ENCODE measurements at regions not wholly inside any gene's neighbourhood (a gene's known extent, or its start where the extent isn't known, plus 50 kb on each side); places are given as distances from the start of the nearest gene placed in this dataset.
"Not testable (repeated sequence)": the region's sequence is repeated elsewhere in the genome, so short reads cannot be mapped to it uniquely, and the experiment has no call there.

DNA sequence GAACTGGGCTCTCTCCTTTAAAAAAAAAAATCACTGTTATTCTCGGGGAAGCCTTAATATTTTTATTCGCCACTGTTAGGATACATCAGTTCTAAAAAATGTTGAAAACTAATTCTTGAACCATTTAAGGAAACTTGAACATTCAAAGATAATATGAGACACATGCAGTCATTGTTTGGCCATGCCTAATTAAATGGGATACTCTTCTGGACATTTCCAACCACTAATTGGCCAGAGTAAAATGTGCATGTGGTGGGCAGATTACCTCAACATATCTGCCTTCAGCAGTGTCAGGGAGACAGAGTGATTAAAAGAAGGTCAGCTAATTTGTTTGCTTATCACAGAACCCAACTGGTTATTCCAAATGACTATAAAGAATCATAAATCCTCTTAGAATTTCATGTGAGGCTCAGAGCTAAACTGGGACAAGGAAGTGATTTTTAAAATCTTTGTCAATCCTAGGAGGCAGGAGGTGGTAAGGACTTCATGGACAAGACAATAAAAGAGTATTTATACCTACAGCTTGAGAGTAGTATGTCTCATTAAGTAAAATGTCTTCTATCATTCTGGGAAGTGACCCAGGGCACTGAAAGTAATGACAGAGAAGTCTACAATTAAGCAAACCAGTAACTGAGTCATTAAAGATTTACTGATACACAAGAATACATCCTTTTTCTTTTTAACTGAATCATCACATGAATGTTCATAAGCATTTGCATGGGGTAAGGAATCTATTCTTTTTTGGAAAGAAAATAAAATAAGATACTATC lies 242.9 kb upstream of the TRPM3 start:
- DNase-seq (ENCODE audit: low read depth) = no peak

DNA sequence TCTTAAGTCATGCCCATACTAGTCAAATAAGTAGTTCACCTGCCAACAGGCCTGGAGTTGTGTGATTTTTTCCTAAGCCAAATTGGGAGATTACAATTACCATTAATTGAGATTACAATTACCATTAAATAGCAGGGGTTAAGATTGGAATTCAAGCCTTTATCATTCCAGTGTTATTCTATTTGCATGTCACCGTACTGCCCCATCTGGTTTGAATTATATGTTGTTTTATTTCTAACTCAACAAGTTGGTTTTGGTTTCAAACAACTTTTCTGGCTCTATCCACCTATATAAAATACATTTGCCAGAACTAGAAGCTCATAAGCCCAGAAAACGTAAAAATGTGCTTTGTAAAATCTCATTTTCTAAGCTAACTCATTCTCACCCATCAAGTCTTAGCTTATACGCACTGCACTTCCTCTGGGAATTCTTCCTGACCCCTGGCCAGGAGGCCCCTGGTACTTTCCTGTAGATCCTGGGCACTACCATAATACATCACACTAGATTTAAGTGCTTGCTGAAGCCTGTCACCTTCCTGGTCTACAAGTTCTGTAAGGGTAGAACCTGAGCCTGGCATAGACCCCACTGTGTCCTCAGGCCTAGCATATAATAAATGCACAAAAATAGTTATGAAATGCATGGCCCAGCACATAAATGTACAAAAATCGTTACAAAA lies 242.0 kb upstream of the TRPM3 start:
- no peak for DNase-seq (ENCODE audit: low read depth)

DNA sequence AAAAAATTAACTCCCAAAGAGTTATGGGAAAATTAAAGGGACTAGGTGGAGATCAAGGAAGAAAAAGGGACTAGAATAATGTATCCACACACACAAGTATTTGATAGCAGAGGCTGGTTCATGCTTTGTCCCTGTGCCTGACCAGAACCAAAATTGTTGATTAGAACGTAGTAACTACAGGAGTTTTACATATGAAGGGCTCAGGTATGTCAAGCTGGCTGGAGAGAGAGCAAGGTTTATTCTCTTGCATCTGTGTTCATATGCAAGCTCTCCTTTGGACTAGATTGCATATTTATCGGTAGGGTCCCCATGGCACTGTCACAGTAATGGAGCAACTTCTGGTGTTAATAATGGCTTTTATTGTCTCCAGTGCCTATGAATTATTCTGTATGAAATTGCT lies 239.9 kb upstream of the TRPM3 start:
- no peak for DNase-seq (ENCODE audit: low read depth)

DNA sequence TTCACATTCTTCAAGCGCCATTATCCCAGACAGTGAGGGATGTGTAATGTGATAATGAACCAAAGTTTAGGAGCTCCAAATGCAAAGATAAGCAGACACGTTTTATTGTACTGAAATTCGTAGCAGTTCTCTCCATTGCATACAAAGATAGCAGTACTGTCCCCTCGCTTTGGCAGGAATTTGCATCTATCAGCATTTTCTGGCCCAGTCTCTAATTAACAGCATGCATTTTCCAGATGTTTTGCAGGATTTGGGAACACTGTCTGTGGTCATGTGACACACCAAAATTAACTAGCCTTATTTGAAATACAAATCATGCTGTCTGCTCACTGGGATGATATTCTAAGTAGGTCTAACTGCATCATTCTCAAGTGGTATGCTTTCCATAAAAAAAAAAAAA lies 235.9 kb upstream of the TRPM3 start:
- DNase-seq (ENCODE audit: low read depth) = no peak

DNA sequence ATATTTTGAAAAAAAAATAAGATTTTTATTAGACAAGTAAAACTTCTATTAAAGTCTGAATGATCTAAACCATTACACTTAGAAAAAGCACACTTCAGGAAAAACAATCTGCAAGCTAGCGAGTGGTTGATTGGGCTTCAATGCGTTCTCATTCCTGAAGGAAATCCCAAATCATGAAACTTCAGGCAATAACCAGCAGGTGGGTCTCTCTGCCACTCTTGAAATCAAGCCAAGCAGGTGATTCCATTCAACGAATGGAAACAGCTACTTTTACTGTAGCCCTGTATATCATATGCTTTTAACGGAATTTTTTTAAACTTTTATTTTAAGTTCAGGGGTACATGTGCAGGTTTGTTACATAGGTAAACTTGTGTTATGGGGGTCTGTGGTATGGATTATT lies 234.5 kb upstream of the TRPM3 start:
- DNase-seq (ENCODE audit: low read depth) = no peak

DNA sequence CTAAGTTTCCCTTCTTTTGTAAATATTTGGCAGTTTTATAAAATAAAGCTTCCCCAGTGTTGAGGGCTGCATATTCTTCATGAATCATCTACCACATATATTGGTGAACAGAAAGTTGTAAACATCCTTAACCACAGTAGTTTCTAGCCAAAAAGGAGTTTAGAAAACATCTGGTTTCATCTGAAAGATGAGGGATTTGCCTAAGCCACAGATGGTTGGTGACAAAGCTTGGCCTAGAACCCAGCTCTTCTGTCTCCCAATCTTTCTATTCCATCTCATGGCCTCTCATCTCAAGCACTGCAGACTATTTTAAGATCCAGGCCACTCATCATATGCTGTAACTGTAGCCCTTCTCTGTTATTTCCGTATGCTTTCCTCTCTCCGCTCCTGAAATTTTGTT lies 232.3 kb upstream of the TRPM3 start:
- DNase-seq (ENCODE audit: low read depth) = peak; percentile 2

DNA sequence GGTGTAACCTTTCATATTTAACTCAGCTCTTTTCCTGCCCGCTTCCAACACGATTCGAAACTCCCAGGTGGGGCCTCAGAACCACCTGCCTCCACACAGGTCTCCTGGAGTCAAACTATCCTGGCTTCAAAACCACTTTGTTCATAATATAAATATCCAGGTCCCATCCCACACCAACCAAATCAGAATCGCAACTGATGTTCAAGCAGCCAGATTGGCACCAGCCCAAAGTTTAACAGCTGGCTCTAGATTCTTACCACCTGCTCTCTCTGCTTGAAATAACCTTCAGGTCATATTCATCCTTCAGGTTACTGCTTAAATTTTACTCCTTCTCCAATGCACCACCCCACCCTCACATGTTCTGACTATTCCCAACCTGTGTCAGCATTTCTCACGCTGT lies 231.4 kb upstream of the TRPM3 start:
- no peak for DNase-seq (ENCODE audit: low read depth)

DNA sequence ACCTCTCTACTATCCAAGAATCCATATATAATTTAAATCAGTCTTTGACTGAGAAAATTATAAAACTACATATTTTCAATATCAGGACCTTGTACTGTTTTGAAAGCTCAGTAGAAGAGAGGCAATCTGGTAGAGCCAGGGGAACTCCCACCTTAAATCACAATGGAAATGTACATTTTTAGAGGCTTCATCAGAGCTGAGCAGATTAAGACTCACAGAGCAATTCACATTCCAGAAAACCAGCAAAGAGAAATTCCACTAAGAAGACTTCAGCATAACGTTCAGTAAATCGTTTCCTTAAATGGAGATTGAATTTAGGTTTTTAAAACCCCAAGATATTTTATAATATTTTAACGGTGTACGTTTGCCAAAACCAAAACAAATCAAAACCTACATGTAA lies 227.8 kb upstream of the TRPM3 start:
- peak; percentile 34 for DNase-seq (ENCODE audit: low read depth)

DNA sequence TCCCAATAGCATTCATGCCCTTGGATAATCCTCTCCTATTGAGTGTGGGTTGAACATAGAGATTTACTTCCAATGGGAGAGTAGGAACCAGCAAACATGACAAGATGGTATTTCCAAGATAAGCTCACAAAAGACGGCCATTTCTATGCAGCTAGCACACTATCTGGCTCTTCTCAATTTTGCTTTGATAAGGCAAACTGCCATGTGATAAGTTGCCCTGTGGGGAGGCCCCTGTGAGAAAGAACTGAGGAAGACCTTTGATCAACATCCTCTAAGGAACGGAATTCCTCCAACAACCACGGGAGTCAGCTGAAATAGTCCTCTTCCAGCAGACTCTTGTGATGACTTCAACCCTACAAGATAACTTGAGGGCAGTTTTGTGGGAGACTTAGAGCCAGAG lies 211.9 kb upstream of the TRPM3 start:
- no peak for DNase-seq (ENCODE audit: low read depth)

DNA sequence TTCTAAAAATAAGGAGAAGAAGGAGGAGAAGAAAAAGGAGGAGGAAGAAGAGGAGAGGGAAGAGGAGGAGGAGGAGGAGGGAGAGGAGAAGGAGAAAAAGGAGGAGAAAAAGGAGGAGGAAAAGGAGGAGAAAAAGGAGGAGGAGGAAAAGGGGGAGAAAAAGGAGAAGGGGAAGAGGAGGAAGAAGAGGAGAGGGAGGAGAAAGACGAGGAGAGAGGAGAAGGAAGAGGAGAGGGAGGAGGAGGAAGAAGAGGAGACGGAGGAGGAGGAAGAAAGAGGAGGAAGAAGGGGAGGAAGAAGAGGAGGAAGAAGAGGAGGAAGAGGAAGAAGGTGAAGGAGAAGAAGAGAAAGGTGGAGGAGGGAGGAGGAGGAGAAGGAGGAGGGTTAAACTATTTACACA lies 210.2 kb upstream of the TRPM3 start:
- DNase-seq (ENCODE audit: low read depth) = no peak

DNA sequence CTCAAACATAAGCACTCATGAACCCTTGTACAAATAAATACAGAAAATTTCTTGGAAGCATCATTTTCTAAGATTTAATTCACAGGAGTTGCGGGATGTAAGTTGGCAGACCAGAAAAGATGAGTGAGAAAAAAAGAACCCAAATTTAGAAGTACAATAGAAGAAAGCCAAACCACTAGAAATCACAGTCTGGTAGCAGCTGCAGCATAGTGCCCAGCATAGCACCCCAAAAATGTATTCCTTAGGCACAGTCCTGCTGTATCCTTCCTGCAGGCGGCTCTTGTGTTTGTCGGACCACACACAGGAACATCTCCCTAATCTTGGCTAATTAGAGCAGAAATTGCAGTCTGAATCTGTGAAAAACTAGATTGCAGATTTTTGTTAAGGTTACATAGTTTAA lies 208.5 kb upstream of the TRPM3 start:
- DNase-seq (ENCODE audit: low read depth) = no peak

DNA sequence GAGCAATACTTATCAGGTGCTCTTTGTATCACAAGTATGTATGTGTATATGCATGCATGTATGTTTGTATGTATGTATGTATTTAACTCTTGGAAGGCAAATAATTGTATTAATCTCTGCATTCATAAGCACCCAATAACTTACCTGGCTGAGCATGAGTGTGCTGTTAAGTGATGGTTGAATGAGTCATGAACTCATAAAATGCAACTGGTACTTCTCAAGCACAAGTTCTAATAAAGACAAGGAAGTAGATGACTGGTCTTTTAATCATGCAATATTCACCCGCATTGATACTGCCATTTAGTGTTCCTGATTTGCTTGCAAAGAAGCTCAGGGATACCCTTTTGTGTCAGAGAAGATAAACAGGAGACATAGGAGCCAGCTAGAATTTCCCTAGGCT lies 204.9 kb upstream of the TRPM3 start:
- DNase-seq (ENCODE audit: low read depth) = no peak

DNA sequence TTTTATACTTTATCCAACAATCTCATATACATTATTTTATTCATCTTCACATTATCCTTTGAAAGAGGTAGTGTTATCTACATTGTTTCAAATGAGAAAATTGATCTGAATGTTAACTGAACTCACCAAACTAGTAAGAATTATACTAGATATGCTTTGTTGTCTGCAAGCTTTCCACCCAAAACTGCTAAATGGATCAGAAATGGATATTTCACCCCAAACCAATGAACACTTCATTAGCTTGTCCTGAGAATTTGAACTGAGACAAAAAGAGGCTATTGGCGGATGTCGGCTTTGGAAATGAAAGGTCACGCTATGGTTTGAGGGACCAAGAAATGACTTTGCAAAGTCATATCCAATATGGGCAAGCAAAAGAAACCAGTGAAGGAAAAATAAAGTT lies 201.9 kb upstream of the TRPM3 start:
- no peak for DNase-seq (ENCODE audit: low read depth)

DNA sequence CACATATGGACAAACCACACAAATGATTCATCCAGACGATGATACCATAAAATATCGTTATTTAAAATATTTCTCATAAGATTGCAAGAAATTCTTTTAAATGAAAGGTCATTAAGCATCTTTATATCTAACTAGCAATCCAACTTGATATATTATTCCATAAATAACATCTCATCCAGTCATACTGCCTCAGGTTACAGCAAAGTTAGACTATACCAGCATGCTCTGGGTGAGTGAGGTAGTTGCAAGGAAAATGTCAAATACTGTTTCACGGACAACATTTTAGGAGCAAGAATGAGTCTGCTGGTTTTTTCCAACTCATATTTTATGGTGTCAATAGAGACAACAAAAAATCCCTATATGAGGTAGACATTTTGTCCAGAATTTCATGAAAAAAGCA lies 200.9 kb upstream of the TRPM3 start:
- DNase-seq (ENCODE audit: low read depth) = no peak

DNA sequence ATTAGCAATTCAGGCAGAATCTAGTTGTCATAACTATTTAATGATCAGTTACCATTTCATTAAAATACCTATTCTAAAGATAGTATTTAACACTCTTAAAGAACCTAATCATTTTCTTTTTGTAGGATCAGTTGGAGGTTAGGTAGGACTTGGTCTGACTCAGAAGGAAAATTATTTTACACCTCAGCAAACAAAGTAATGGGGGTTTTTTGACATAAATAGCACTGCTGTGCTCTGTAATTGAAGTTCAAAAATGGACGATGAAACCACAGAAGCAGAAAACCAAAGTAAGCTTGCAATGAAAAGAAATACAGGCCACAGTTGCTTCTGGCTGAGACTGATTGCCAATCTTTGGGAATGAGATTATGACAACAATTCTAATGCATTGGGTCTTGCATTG lies 187.0 kb upstream of the TRPM3 start:
- no peak for DNase-seq (ENCODE audit: low read depth)

DNA sequence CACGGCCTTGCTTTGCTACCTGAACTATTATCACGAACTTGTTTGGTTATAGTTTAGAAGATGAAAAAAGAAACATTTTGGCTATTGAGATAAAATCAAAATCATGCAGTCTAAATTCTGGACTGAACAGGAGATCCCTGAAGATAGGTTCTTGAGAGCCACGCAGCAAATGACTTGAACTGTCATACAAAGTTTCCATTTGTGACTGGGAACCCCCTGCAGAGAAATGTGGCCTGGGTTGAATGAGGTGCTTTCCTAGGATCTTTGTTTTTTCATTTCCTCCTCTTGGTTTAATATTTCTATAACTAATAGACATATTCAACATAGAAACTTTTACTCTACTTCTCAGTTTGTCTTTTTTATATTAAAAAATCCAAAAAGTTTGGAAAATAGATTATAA lies 184.7 kb upstream of the TRPM3 start:
- no peak for DNase-seq (ENCODE audit: low read depth)

DNA sequence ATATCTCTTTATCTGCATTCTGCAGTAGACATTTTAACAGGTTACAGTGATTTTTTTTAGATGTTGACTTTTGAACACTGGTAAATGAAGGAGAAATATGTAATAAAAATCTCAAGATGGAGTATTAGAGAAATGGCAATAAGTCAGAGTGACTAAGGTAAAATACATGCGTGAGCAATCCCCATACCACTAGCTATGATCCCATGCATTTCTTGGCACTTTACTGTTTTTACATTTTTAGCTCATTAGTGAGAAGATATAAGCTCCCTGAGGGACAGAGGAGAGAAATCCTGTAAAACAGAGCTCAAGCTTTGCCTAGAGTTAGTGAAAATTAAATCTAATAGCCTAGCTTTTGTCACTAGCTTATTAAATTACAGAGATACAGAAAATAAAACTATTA lies 181.9 kb upstream of the TRPM3 start:
- DNase-seq (ENCODE audit: low read depth) = peak; percentile 16

DNA sequence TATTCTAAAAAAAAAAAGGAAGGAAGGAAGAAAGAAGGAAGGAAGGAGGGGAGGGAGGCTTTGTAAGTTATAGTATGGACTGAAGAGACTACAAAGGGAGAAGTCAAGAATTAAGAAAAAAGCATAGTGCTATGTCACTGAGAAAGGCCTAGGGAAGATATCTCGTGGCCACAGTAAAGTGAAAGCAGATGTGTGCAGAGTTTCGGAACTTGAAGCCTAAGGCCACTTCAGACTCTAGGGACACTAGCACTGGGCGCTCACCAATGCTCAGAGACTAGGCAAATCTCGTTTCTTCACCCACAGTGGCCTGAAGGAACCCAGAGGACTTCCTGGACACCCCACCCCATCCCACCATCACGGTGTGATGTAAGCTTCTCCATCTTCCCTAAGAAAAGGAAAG lies 181.4 kb upstream of the TRPM3 start:
- no peak for DNase-seq (ENCODE audit: low read depth)

DNA sequence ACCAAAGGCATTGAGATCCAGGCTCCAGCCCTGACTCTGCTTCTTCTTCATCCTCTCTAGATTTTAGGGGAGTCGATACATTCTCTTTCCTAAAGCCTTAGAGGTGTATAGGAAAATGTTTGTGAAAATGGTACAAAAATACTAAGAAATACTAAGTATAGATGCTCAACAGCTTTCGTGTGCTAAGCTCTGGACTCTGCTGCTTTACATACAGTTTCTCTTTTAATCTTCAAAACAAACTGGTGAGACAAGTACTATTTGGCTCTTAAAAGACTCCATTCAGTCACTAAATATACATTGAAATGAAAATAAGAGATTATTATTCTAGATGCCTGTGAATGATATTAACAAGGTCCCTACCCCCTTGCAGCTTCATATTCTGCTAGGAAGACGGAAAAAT lies 174.5 kb upstream of the TRPM3 start:
- no peak for DNase-seq (ENCODE audit: low read depth)

DNA sequence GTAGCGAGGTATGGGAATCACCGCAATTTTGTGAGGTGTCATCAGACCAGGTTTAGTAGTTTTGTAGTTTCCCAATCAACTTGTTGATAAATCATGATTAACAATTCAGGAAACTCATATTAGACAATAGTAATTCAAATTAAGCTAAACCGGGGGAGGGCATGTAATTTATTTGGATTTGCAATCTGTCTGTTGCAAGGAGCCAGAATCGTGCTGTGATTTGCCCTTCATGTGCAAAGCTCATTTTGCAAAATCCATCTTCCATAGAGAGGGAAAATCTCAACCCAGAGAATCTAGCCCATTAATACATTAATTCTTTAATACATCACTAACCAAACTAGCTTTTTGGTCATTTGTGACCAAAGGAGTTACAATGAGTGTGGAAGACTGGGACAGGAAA lies 164.7 kb upstream of the TRPM3 start:
- no peak for DNase-seq (ENCODE audit: low read depth)

DNA sequence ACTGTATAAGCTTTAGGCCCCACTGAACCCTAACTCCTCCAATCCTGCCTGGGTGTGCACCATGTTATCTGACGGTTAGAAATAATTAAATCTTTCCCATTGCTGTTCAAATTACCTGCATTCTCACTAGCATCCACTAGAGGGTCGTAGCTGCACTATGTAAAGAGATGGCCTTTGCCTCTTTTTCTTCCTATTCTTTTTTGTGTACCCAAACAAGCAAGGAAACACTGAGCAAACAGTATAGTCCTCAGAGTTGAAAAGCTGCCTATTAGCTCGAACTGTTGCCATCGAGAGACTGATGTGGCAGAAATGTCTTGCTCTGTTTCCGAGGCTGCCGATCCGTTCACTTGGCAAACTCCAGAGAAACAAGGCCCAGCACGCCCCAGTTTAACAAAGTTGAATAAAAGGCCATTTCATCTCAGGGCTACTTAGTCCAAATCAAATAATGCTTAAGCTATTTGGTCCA lies 163.8 kb upstream of the TRPM3 start:
- peak; percentile 61 for DNase-seq (ENCODE audit: low read depth)

DNA sequence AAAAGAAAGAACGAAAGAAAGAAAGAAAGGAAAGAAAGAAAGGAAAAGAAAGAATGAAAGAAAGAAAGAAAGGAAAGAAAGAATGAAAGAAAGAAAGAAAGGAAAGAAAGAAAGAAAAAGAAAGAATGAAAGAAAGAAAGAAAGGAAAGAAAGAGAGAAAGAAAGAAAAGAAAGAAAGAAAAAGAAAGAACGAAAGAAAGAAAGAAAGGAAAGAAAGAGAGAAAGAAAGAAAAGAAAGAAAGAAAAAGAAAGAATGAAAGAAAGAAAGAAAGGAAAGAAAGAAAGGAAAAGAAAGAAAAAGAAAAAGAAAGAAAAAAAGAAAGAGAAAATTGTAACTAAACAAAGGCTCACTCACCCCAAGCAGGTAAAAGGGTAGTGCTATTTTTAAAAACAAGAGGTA lies 160.7 kb upstream of the TRPM3 start:
- not testable (repeated sequence) for DNase-seq (ENCODE audit: low read depth)

DNA sequence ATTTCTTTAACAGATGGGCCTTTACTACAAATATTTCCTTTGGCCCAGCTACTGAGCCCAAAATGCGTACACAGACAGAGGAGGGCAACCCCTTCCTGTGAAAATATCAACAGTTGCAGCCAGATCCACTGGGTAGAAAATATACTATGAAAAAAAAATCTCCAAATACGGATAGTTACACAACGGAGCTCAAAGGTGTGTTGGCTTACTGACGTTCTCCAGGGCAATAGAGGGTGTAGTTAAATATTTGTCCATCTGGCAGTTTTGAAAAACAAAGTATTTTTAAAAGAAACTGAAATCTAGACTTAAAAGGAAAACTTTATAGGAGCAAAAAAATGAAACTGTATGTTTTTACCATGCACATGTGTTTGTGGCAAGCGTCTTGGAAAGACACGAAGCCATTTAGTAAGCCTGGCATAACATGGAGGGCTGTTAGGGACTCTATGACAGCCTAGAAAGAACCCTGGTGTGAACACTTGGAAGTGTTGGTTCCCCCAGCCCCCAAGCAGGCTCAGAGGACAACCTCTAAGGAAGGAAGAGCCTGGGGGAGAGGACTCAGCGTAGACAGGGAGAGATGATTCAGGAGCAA lies 157.8 kb upstream of the TRPM3 start:
- no peak for DNase-seq (ENCODE audit: low read depth)

DNA sequence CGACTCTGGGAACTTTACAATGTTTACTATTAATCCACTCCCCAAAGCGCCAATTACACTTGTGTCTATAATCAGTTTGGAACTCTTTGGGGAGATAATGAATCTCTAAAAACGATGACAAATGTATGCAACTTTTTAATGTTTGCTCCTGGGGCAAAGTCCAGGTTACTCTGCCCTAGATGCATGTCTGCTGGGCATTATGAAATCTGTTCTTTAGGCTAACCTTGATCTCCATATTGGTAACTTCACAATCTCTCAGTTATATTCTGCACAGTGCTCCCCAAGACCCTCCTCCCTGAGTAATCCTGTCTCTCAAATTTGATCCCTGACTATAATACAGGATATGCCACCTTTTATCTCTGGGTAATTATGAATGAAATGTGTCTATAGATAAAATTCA lies 152.2 kb upstream of the TRPM3 start:
- no peak for DNase-seq (ENCODE audit: low read depth)

Data from iris pigment epithelial cell (primary cell).